ENCODE measurements at regions not wholly inside any gene's neighbourhood (a gene's known extent, or its start where the extent isn't known, plus 50 kb on each side); places are given as distances from the start of the nearest gene placed in this dataset.

DNA sequence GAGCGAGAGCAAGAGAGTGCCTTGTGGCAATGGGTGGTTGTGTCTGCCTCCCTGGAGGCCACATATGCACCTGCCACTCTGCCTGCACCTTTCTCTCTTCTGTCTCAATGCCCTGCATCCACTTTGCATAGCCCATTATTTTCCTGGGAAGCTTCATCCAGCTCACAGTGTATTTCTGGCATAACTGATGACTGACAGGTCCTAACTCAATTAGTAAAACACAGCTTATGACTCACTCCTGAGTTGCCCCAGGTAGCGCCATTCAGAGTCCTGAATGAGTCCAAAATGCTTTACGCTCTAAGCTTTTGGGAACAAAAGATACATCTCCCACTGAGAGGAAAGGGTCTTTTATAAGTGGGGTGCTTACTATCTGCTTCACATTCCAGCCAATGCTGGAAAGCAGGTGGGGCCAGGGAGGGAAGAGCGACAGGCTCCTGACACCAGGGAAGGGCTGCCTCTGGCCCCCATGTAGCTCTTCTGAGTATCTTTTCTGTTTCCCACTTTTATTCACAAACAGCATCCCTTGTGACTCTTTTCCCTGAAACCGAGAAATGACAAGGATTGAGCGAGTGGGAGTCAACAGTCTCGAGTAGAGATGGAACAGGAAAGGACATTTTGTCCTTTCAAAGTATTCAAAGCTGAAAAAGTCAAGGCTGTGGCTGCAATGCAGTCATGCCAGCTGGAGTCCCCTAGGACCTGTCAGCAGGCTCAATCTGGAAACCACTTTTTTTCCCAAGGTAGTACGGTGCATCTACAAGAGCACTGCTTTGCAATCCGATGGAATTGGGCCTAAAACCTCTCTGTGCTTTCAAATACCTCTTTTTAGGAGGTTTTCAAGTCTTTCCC is 479.3 kb upstream of the PODXL start:
- Histone ChIP-seq H3K9me3 (no peaks in the 10 kb centered on the region), H3K36me3 (no peaks in the 10 kb centered on the region), H3K27me3 (no peaks in the 10 kb centered on the region), H3K4me3 (no peak overlapping the region)
- no peak for DNase-seq

DNA sequence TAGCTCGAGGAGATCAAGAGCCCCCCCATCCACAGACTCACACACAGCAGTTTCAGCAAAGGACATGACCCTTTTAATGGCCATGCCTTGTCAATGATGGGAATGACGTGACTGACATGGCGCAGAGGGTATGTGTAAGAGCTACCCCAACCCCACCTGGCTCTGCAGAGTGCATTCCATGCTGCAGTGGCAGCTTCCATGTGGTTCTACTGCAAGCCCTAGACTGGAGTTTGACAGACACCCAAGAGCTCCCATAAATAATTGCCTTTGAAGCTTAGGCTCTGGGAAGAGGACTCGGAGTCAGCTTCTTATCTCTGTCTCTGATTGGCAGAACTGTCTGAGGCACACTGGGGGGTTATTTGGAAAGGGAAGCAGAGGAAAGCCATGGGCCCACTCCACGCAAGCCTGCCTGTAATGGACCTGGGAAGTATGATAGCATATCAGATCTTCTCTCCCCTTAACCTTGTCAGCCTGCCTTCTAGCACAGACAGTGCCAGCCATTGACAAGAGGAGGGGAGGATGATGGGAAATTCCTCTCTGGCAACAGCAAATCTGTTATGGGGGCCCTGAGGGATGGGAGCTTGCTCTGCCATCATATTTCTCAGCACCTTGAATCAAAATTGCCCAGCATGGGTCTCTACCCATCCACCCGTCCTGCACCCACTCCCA is 478.5 kb upstream of the PODXL start:
- DNase-seq: no peak
- Histone ChIP-seq H3K36me3 (no peaks in the 10 kb centered on the region), H3K4me3 (no peak overlapping the region), H3K9me3 (no peaks in the 10 kb centered on the region), H3K27me3 (no peaks in the 10 kb centered on the region)

DNA sequence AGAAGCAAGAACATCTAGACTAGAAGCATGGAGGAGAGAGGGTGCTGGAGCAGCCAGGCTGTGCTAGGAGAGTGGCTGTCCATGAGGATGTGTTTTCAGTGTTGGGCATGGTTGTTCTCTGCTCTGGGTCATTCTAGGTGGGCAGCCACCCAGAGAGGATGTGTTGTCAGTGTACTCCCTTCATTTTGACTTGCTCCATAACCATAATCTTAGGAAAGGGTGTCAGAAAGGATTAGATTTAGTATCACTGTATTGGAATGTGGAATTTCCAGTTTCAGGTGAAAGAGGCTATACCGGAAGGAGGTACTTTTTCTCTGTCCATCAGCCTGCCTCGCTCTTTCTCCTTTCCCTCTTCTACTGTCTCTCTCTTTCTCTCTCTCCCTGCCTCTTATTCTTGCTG is 474.5 kb upstream of the PODXL start:
- no peak overlapping the region for H3K4me3 ChIP-seq
- H3K36me3 ChIP-seq: no peaks in the 10 kb centered on the region
- H3K27me3 ChIP-seq: no peaks in the 10 kb centered on the region
- no peak for DNase-seq
- H3K9me3 ChIP-seq: no peaks in the 10 kb centered on the region

DNA sequence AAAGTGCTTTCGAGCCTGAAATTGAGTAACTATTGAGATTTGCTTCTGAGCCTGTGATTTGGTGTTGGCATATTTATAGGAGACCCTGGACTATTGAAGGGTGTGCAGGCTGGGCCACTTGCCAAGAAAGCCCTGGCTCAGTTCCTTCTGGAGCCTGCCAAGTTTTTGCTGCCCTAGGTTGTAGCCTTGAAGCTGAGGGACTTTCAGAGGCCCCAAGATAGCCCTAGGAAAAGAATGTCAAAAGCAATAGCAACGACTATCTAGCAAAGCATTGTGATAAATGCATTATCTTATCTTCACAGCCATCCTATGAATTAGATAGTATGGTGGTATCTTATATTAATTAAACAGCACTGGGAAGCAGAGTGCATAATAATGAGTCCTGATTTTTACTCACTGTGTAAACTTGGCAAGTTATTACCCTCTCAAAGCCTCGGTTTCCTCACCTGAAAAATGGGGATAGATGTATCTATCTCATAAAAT is 473.7 kb upstream of the PODXL start:
- peak; percentile 41 for DNase-seq
- H3K36me3 ChIP-seq: no peaks in the 10 kb centered on the region
- H3K27me3 ChIP-seq: no peaks in the 10 kb centered on the region
- no peak overlapping the region for H3K4me3 ChIP-seq
- H3K9me3 ChIP-seq: no peaks in the 10 kb centered on the region

DNA sequence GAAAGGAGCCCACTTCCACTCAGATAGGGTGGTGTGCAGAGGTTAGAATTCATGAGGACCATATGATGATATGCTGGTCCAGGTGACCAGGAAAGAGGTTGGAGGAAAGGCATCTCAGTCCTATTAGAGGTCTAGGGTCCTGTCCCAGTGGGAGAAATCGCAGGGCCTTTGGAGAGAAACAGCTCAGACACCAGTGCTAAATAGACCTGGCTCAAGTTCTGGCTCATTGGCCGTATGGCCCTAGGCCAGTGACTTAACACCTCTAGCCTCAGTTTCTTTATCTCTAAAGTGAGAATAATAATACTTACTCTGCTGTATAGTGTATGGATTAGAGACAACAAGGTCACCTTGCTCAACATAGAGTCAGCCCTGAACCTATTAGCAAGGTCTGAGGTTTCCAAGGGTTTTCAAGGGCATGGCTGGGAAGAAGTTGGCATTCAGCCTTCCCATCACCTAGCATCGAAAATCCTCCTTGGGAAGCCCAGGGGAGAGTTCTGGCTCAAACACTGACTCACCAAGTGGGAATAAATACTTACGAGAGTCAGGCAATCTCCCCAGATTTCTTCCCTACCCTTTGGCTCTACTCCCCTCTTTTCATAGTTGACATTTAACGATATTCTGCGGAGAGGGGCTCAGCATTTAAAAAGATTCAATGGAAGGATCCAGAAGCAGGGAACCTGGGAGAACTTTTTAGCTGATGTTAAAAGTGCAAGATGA is 473.1 kb upstream of the PODXL start:
- DNase-seq: peak; percentile 30
- no peaks in the 10 kb centered on the region for H3K36me3 ChIP-seq
- H3K4me3 ChIP-seq: no peak overlapping the region
- no peaks in the 10 kb centered on the region for H3K27me3 ChIP-seq
- H3K9me3 ChIP-seq: no peaks in the 10 kb centered on the region

DNA sequence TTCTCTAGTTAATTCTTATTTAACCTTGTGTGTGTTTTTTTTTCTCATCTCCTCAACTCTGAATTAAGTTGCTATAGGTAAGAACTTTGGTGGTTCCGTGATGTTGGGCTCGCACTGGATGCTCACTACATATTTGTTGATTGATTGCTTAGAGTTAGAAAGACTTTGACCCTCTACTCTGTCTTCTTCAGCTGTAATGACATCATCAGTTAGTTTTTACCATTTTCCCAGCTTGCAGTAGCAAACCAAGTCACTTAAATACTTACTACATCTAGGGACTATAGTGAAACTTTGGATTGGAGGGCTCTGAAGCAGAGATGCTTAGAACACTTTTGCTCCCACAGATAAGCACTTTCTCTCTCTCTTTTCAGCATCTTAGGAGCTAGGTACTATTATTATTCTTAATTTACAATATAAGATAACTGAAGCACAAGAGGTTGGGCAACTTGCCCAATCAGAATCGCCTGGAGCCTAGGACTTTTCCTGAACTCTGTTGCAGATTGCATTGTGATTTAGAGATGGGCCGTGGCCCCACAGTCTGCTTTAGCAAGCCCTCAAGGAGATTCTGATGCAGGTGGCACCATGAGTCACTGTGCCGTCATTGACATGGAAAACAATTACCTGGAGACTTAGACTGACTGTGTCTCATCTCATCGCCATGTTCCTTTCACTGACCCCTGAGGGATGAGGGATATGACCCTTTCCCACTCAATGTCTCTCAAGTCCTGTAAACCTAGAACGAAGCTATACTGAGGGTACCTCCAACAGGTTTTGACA is 471.9 kb upstream of the PODXL start:
- DNase-seq: no peak
- no peaks in the 10 kb centered on the region for H3K9me3 ChIP-seq
- H3K27me3 ChIP-seq: no peaks in the 10 kb centered on the region

DNA sequence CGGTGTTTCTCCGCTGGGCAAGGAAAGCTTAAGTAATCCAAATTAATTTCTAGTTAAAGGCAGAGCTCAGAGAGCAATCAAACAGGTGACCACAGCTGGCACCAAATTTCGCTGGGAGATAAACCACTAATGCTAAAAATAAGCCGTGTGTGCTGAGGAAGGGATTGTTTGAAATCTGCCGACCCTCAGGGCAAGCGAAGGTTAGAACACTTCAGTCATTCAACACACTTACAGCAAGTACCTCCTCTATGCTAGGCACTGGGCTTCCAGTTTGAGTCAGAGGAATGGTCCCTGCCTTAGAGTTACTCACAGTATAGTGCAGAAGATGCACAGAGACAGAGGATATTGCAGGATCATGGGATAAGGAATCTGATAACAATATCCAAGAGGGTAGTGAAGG is 467.9 kb upstream of the PODXL start:
- no peak overlapping the region for H3K4me3 ChIP-seq
- no peaks in the 10 kb centered on the region for H3K9me3 ChIP-seq
- no peaks in the 10 kb centered on the region for H3K36me3 ChIP-seq
- DNase-seq: no peak
- no peaks in the 10 kb centered on the region for H3K27me3 ChIP-seq

More for the DNA sequence above, 471.9 kb upstream of the PODXL start:
- no peak overlapping the region for H3K4me3 ChIP-seq
- H3K36me3 ChIP-seq: no peaks in the 10 kb centered on the region

DNA sequence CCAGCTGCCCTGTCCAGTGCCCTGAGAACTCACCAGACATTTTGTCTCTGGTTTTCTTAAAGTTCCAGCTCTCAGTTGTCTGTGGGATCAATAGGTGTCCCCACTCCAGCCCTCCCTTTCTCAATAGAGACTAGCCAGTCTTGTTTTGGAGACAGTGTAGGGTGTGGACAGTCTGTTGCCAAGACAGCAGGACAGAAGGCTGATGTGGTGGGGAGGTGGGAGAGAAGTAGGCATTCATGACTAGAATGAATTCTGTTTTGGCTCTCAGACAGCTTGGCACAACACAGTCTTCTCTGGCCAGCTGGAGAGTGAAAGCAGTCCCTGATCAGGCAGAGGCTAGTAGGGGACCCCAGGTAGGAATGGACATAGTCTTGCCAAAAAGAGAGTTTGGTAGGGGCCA is 467.0 kb upstream of the PODXL start:
- H3K9me3 ChIP-seq: no peaks in the 10 kb centered on the region
- DNase-seq: no peak
- no peaks in the 10 kb centered on the region for H3K27me3 ChIP-seq
- no peak overlapping the region for H3K4me3 ChIP-seq
- H3K36me3 ChIP-seq: no peaks in the 10 kb centered on the region

DNA sequence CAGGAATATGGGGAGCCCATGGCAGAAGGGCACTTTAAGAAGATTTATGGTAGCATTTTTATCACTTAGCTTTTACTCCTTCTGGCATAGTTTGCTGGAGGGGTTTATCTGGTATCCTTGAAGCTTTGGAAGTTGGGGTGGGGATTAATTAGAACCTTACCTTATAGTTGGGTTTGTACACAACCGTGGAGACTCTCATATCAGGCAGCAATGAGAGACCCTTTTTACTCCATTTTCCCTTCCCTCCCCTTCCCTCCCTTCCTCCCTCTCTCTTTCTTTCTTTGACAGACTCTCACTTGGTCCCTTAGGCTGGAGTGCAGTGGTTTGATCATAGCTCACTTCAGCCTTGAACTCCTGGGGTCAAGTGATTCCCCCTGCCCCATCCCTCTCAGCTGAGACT is 465.8 kb upstream of the PODXL start:
- Histone ChIP-seq H3K36me3 (no peaks in the 10 kb centered on the region), H3K4me3 (no peak overlapping the region), H3K27me3 (no peaks in the 10 kb centered on the region), H3K9me3 (no peaks in the 10 kb centered on the region)
- DNase-seq: no peak

DNA sequence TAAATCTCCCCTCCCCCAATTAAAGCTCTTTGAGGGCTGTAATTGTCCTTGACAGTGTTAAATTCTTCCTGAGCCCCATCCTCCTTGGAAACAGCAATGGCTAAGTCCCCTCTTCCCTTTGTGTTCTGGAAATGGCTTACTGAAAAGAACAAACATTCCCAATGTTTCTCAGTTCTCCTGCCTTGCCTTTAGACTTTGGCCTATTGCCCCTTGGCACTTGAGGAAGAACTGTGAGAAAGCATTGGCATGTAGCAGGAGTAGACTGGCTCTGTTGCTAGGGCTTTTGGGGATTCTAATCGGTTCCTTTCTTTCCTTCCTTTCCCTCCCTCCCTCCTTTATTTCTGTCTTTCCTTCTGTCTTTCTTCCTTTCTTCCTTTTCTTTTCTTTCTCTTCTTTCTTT is 463.3 kb upstream of the PODXL start:
- no peak overlapping the region for H3K4me3 ChIP-seq
- no peaks in the 10 kb centered on the region for H3K27me3 ChIP-seq
- H3K9me3 ChIP-seq: no peaks in the 10 kb centered on the region; the same call in 1 of the 2 replicates
- H3K36me3 ChIP-seq: no peaks in the 10 kb centered on the region
- peak; percentile 8 for DNase-seq

DNA sequence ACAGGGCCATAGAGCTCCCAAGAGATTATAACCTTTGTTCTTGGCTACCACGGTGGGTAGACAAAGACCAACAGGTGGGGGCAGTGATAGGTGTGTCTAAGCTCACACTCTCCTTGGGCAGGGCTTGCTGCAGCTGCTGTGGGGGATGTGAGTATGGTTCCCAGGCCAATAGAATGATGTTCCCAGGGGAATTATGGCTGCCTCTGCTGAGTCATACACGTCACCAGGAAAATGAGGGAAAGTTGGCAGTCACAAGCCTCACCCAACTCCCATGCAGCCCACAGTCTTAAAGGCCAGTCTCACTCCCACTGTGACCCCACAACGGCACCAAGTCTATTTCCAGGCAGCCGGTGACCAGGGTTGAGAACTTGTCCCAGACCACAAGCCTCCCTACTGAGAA is 453.4 kb upstream of the PODXL start:
- no peaks in the 10 kb centered on the region for H3K36me3 ChIP-seq
- DNase-seq: peak; percentile 26

DNA sequence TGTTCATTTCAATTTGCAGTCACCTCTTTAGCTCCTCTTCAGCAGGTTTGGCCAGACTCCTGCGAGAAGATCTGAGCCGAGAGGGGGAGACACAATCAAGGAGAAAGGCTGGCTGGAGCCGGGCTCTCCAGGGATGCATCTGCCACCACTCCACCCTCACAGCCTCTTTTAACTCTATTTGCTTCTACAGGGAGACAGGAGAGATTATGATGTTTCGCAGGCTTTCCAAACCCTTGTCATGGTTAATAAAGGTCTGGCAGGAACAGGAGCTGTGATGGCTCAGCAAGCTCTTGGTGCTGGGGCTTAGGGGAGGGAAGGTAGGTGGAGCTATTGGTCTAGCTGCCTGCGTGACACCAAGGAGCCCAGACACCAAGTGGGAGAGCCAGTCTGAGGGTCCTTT is 448.1 kb upstream of the PODXL start:
- DNase-seq: peak; percentile 36
- no peak overlapping the region for H3K4me3 ChIP-seq
- no peaks in the 10 kb centered on the region for H3K9me3 ChIP-seq
- H3K36me3 ChIP-seq: no peaks in the 10 kb centered on the region
- H3K27me3 ChIP-seq: no peaks in the 10 kb centered on the region

More for the DNA sequence above, 453.4 kb upstream of the PODXL start:
- Histone ChIP-seq H3K9me3 (no peaks in the 10 kb centered on the region; the same call in 1 of the 2 replicates), H3K4me3 (no peak overlapping the region), H3K27me3 (no peaks in the 10 kb centered on the region)

DNA sequence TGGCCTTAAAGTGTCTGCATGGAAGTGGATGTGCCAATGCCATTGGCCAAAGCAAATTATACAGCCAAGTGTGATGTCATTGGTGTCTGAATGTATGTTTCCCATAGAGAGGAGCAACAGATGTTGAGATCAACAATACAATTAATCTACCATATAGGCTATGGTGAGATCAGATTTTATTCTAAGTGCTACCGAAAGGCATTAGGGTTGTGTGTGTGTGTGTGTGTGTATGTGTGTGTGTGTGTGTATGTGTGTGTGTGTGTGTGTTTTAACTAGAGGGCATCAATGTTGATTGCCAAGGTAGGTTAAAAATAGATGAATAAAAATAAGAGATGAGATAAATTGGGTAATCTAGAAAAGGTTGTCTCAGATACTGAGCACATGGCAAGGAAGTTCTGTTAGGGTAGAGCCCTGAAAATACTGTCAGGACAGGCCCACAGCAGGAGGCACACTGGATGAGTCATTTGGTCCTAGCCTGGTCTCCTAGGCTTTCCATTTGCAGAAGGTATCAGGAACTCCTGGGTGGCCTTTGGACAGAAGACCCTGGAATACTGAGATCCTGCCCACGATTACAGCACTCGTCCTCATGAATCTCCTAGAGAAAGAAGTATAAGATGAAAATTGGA is 446.0 kb upstream of the PODXL start:
- Histone ChIP-seq H3K4me3 (no peak overlapping the region), H3K9me3 (no peaks in the 10 kb centered on the region), H3K27me3 (no peaks in the 10 kb centered on the region), H3K36me3 (no peaks in the 10 kb centered on the region)
- DNase-seq: peak; percentile 21

DNA sequence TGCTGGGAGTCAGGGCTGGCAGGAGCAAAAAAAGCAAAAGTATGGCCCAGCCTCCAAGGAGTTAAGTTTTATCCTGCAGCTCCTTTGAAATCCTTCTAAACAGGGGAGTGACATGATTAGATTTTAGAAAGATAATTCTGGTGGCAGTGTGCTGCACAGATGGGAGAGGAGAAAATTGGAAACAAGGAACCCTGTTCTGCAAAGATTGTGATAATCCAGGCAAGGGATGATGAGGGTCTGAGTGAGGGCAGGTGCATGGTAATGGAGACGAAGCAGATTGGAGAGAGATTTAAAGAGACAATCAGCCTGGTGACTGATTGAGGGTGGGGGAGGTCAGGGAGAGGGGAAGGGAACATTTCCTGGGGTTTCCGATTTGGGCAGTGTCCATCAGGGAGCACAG is 444.7 kb upstream of the PODXL start:
- Histone ChIP-seq H3K36me3 (no peaks in the 10 kb centered on the region), H3K9me3 (no peaks in the 10 kb centered on the region), H3K27me3 (no peaks in the 10 kb centered on the region), H3K4me3 (no peak overlapping the region)
- DNase-seq: no peak

DNA sequence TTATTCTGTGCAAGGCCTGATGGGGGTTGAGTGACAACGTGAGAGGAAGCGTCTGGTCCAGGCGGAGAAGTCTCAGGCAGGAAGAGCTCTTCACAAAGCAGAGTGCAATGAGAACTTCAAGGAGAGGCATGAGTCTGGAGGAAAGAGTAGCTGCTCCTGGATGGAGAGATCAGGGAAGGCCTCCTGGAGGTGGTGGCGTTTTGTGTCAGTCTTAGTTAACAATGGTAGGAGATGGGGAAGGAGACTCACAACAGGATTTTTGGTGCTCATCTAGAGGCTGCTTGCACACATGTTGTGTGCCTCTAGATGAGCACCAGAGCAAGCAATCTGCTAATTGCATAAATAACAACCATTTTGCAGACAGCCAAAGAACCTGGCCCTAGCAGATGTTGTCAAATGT is 442.8 kb upstream of the PODXL start:
- Histone ChIP-seq H3K4me3 (no peak overlapping the region), H3K36me3 (no peaks in the 10 kb centered on the region), H3K27me3 (no peaks in the 10 kb centered on the region), H3K9me3 (no peaks in the 10 kb centered on the region)
- no peak for DNase-seq

DNA sequence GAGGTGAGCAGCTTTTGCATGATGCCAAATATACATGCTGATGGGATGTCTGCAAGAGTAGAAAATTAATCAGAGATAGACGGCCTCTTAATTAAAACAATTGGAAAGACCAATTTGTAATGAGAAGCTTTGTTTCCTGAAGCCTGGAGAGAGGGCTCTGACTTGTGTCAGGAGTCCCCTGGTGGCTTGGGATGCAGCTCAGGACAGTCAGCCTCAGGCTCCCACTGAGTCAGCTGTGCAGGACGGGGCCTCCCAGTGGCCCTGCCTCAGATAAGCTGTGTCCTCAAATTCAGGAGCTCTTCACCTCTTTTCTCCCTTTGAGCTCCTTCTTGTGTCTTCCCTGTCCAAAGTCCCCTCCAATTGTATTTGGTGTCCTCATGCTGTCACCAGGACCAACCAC is 438.9 kb upstream of the PODXL start:
- H3K27me3 ChIP-seq: no peaks in the 10 kb centered on the region
- H3K9me3 ChIP-seq: no peaks in the 10 kb centered on the region
- H3K36me3 ChIP-seq: no peaks in the 10 kb centered on the region
- no peak for DNase-seq
- no peak overlapping the region for H3K4me3 ChIP-seq
